CD4-positive, alpha-beta T cell treated with Interleukin-2 at 100 ng/mL for 4 hours (primary cell): ENCODE measurements at regions not wholly inside any gene's neighbourhood (a gene's known extent, or its start where the extent isn't known, plus 50 kb on each side); places are given as distances from the start of the nearest gene placed in this dataset.
"Not testable (repeated sequence)": the region's sequence is repeated elsewhere in the genome, so short reads cannot be mapped to it uniquely, and the experiment has no call there.

Source experiments
- DNase-seq: peaks from one replicate; pipeline ENCODE4 v3.0.0-alpha.2; 2020; ENCODE audit warnings: low spot score

DNA sequence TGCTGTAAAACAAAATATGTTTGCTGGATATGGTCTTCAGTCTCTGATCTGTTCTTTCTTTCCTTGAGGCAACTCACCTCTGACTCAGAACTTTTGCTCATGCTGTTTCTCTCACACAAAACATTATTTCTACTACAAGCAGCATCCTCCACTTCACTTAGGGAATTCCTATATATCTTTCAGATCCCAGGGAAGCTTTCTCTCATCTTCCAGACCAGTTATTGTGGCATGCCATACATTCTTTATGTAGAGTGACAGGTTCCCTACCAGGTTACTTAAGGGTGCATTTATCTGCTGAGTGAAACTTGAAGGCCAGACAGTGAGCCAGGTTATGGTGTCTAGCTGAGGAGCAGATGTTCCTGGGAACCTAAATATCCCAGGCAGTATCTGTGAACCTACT is 1226.0 kb downstream of the CDH8 start:
- DNase-seq: no peak

DNA sequence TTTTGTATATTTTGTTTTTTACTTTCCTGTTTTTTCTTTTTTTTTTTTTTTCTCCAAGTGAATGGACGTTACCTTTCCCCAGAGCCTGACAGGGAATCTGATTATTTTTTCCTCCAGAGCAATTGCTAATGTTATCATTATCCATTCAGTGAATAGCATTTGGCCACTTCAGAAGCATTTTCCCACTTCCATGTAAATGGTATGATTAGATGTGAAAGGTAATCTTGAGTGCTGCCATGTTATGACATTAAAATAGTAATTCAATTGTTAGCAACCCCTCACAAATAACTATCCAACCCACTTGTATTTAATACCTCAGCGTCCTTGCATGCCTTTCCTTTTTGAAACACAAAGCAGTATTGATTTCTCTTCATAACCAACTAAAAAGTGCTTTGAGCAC is 1243.8 kb downstream of the CDH8 start:
- DNase-seq: no peak

DNA sequence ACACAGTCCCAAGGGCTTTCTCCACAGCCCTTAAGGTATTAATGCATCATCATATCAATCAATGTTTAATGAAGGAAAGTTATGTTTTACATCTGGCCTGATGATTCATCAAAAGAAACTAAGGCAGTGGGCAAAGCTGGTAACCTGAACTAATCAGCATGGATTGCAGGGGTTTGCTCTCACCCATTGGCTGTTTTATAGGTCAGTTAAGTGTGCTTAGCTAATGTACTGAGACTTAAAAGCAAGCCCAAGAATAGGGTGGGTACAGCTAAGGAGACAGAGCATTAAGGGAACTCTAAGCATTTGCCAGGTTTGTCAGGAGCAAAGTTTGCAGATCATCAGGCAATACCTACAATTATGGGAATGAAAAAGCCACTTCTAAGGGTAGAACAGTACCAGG is 1247.6 kb downstream of the CDH8 start:
- no peak for DNase-seq

DNA sequence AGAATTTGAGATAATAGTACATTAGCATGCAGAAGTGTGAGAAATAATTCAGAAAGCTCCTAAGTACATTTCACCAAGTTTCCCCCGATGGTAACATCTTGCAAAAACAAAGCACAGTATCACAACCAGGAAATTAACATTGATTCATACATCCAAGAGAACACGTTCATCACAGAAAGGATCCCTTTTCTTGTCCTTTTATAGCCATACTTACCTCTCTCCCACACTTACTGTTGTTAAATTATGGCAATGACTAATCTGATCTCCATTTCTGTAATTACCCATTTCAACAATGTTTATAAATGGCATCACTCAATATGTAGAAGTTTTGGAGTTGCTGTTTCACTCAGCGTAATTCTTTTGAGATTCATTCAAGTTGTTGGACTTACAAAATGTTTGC is 1260.0 kb downstream of the CDH8 start:
- no peak for DNase-seq

DNA sequence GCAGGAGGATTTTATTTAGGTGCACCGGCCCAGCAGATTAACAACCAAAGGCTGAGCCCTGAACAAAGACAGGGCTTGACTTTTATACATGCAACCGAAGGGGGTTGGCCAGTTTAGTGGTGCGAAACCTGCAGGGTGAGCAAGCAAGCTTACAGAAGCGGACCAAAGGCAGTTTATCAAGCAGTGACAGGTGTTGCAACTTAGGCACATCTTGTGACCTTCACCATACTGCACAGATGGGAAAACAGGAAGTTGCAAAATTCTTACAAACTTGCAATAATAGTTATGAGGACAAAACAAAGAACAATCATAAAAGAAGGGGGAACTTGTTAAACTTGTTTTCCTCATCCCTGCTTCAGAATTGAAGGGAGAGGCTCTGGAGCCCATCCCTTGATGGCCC is 1265.1 kb downstream of the CDH8 start:
- no peak for DNase-seq

DNA sequence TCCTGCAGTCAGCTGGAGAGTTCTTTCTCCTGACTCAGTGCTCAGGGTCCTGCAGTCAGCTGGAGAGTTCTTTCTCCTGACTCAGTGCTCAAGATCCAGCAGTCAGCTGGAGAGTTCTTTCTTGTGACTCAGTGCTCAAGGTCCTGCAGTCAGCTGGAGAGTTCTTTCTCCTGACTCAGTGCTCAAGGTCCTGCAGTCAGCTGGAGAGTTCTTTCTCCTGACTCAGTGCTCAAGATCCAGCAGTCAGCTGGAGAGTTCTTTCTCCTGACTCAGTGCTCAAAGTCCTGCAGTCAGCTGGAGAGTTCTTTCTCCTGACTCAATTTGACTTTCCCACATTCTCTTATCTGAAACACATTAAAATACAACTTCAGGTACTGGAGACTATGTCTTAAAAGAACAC is 1265.9 kb downstream of the CDH8 start:
- not testable (repeated sequence) for DNase-seq

GRCh38 chr16:60763869-60764268 is 1272.4 kb downstream of the CDH8 start:
- DNase-seq: no peak

DNA sequence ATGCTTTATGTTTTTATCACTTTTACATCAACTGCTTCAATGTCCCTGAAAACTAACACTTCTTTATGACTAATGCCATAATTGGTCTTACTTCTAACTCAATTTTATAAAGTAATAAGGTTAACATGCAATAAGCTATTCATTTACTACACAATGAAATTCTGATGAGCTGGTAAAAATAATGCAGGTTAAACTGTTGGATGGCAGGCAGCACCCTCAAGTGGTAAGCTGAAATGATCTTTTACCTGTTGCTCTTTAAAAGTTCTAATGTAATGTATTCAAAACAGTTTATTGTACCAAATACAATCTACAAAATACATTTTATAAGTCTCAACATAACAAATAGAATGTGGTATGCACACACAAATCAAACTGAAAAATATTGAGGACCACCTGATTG is 1280.3 kb downstream of the CDH8 start:
- no peak for DNase-seq

- no peak for DNase-seq
These were observed 1287.9 kb downstream of the CDH8 start for GRCh38 chr16:60748366-60748765.

GRCh38 chr16:60744198-60744597 is 1292.0 kb downstream of the CDH8 start:
- no peak for DNase-seq

DNA sequence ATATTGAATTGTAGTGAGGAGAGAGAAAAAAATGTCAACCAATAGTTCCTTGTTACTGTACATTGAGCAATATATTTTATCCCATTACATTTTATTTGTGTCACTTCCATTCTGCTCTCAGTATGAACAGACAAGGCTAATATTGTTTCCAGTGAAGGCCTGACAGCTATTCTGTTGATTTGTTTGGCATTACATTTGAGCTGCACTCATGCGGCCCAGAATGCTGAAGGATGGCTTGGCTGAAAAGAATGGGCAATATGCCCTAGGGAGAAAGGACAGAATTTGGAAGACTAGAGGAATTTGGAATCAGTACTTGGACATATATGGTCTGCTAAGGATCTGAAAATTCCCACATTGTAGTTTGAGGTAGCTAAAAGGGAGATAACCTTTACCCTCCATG is 1294.4 kb downstream of the CDH8 start:
- DNase-seq: no peak

DNA sequence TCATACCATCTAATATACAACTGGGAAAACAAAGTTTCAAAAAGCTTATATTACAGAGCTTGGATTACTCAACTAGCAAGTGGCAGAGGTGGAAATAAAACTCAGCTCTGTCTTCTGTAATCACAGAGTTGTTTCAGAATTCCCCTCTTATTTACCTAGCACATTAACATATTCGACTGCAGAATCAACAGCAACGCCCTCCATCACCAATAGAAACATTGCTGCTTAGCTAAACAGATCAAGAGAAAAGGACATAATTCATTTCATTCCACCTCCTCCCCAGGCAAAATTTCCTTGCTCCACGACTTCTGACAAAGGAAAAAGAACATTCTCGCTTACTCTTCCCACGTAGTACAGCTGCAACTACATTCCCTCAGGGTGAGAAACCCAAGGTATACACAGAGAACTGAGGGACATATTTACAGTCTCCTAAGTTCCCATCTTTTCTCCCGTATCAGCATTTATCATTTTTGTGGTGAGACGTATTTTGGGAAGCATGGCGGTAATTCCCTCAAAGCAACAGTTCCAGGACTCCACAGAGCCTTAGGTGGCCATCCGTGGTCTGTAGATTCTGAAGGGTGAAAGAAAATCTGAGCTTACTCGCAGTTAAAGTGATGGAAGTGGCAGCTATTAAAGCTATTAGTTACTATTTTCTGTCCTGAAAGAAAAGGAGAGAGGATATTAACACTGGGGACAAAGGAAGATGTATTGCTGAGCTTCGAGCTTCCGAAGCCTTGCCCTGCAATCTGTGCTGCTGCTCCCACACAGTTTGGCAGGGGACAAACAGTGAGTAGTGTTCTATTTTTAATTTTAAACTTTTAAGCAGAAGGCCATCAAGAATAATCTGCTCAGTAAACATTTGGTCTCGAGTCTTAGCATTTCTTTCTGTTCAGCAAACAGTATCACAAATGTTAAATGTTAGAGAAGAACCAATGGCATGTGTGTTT is 1296.2 kb downstream of the CDH8 start:
- DNase-seq: no peak

DNA sequence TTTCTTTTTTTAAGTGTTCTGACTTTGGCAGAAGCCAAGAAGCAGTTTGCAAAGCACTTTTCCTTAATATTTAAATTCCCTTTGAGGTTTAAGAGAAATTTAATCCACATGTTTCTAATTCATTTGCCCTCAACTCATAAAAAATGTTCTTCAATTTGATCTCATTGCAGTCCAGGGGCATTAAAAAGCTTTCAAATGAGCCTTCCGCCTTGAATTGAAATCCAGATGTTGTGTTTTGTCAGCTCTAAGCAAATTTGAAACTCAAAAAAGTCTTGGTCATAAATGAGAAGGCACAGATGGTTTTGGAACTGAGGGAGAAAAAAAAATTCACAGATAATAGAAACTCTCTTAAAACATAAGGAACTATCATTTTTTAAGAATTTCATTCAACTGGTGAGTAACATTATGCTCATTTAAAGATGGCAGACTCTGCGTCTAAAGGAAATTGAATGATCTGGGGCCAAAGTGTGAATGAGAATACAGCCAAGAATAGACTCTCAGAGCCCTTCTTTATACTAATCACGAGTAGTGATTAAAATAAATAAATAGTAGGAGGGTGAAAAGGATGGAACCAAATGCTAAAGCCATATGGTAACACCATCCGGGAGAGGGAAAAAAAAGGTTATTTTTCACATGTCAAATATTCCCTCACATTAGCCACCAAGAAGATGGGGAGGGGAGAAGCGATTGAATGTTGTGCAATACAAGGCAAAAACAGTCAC is 1304.7 kb downstream of the CDH8 start:
- DNase-seq: no peak

DNA sequence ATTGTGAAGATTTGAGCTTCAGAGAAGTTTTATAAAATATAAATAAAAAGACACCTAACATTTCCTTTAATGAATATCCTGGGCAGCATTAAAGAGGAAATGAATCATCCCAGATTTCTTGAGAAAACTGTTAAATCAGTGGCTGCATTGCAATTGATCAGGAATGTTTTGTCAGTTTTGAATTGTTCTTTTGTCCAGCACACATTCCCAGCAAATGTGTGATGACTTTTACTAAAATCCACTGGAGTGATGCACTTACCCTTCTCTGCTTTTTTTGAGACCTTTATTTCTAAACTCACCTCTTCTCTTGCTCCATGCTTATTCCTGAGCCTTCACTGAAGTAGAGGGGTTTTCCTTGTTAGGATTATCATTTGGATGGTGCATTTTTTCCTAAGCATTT is 1307.2 kb downstream of the CDH8 start:
- DNase-seq: no peak

DNA sequence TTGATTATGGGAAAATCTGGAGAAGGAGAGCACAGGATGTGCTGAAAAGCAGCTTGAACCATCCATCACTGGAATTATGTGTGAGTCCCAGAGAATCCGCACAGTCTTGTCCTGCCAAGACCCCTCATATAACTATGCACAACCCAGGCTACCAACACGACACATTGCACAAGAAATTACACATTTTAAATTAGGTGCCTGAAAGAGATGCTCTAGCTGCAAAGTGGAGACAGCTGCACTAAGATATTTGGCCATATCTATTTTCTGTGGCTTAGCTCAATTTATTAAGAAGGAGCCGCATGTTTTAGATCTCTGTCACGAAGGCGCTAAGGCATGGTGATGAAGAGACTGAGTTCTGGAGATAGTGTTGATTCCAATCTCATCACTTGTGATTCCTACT is 1308.4 kb downstream of the CDH8 start:
- DNase-seq: no peak

DNA sequence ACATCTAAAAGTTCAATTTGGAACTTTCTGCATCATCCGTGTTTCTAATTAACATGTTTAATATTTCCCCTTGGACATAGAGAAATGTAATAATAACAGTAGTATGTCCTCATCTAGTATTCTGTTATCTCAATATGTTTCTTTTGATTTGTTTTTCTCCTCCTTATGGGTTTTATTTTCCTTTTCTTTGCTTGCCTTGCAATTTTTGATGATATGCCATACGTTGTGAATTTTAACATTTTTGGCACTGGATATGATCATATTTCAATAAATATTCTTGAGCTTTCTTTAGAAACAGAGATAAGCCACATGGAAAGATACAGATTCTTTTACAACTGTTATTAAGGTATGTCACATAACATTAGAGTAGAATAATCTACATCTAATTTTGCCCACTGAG is 1316.2 kb downstream of the CDH8 start:
- no peak for DNase-seq

DNA sequence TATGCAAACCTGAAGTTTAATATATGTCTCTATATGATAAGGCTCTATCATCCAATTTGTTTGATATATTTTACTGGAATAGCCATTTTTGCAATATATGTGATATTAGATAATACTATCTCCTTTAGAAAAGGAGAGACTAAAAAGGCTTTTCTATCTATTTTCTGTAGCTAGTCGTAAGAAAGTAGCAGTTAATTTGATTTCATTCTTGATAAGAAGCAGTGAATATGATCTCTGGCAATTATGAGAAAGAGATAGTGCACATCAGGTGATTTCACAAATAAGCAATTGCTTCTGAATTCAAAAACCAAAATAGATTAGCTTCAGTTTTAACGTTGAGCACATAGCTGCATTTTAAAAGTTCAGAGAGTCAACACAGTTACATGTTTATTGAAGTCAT is 1318.4 kb downstream of the CDH8 start:
- DNase-seq: no peak

- no peak for DNase-seq
These were observed 1324.1 kb downstream of the CDH8 start for GRCh38 chr16:60712144-60712543.

DNA sequence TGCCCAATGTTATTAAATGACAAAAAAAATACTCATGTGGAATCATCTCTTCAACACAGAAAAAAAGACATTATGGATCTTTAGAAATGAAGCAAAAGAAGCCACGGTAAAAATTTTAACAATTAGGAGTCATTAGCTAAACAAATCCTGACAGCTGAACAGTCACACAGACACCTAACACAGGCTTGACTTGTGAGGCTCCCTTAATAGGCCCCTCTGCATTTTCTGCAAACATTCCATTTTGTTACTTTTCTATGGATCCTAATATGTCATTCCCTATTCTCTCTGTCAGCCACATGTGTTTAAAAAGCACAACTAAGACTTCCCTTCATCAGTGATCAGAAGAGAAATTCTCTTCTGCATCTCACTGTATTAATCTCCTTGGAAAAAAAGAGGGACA is 1331.5 kb downstream of the CDH8 start:
- DNase-seq: no peak

- no peak for DNase-seq
These were observed 1333.1 kb downstream of the CDH8 start for GRCh38 chr16:60703096-60703495.

- DNase-seq: no peak
These were observed 1349.4 kb downstream of the CDH8 start for GRCh38 chr16:60686824-60687223.

DNA sequence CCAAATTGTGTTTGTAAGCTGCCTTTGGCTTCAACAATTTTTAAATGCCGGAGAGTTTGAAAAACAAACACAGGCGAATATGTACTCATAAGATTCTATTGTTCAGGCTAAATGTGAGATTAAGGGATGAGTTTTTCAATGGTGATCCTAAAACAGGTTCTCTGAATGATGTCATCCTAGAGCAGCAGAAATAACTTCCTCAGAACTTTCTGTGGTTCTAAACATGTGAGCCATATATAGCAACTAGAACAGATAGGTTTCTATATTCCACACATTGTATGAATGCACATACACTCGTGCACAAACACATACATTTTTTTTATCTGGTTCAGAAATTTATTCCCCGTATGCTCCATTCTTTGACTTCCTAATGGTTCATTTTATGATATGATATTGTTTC is 1352.2 kb downstream of the CDH8 start:
- DNase-seq: no peak

- DNase-seq: no peak
These were observed 1354.0 kb downstream of the CDH8 start for GRCh38 chr16:60682219-60682618.

- DNase-seq: no peak
These were observed 1355.2 kb downstream of the CDH8 start for GRCh38 chr16:60681043-60681442.
